Stimulated activated CD4-positive, alpha-beta T cell treated with anti-CD3 and anti-CD28 coated beads, Interleukin-4, amount 100 ng/mL, for 1 hour (primary cell): ENCODE measurements at regions not wholly inside any gene's neighbourhood (a gene's known extent, or its start where the extent isn't known, plus 50 kb on each side); places are given as distances from the start of the nearest gene placed in this dataset.
"Not testable (repeated sequence)": the region's sequence is repeated elsewhere in the genome, so short reads cannot be mapped to it uniquely, and the experiment has no call there.

Experiments used
- DNase-seq: peaks from one replicate; pipeline ENCODE4 v3.0.0-alpha.2; 2020

DNA sequence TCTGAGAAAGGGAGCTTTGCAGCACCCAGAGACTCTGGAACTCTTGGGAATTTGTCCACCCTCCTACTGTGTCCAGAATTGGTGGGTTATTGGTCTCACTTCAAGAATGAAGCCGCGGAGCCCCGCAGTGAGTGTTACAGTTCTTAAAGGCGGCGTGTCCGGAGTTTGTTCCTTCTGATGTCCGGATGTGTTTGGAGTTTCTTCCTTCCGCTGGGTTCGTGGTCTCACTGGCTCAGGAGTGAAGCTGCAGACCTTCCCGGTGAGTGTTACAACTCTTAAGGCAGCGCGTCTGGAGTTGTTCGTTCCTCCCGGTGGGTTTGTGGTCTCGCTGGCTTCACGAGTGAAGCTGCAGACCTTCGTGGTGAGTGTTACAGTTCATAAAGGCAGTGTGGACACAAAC is 824.7 kb downstream of the LRRTM4 start:
- DNase-seq, result not testable (repeated sequence)

GRCh38 chr2:76692908-76693307 is 829.3 kb downstream of the LRRTM4 start:
- DNase-seq, result no peak

GRCh38 chr2:76688732-76689131 is 833.4 kb downstream of the LRRTM4 start:
- DNase-seq, result no peak

DNA sequence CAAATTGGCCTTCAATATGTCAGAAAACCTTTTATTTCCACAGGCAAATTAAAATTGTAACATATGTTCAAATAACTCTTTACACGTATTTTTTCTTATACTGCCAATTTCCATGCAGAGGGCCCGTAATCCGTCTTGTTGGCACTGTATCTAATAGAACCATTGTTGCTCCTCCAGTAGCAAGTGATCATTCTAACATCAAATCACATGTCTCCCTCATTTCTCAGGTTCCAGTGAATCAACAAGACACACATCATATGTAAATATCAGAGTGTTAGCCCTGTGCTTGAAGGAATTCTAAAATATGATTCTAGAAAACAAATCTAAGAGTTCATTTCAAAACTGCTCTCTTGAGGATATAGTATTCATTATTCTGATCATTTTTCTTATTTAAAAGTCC is 834.3 kb downstream of the LRRTM4 start:
- no peak for DNase-seq

- no peak for DNase-seq
Observed at GRCh38 chr2:76684756-76685155, 837.4 kb downstream of the LRRTM4 start.

DNA sequence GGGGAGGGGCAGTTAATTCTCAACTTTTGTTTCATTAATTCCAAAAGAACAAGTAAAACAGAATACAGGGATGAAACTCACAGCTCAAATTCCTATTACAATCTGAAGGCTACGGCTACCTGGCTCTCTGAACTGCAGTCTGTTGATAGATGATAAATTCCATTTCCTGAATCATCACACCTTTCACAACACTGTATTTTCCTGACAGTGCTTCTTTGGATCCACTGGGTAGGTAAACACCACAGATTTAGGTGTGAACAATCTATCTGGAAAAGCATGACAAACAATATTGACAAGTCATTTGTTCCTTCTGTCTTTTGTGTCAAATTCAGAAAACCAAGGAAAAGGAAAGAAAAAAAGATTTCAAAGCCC is 843.2 kb downstream of the LRRTM4 start:
- no peak for DNase-seq

- no peak for DNase-seq
Observed at GRCh38 chr2:76678383-76679024, 843.7 kb downstream of the LRRTM4 start.

GRCh38 chr2:76675212-76675611 is 847.0 kb downstream of the LRRTM4 start:
- no peak for DNase-seq

GRCh38 chr2:76672798-76673197 is 849.4 kb downstream of the LRRTM4 start:
- no peak for DNase-seq

DNA sequence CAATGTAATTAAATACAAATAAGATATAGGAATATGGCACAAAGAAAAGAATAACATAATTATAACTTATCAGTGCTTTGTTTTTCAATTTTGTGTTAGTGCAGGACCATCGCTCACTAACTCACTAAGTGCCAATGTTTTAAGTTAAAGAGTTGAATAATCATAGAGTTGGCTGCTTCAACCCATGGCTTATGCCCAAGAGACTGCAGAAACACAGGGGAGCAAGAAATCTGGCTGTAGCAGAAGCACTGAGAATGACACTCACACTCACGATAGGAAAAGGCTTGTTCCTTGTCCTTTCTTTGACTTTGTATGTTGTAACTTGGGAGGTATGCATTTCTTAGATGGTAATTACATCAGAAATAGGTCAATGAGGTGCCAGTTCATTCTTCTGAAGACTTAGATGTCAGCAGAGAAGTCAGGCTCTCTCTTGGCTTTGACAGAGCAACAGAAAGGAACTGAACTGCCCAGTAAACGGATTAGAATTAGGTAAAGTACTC is 852.2 kb downstream of the LRRTM4 start:
- DNase-seq, result no peak

DNA sequence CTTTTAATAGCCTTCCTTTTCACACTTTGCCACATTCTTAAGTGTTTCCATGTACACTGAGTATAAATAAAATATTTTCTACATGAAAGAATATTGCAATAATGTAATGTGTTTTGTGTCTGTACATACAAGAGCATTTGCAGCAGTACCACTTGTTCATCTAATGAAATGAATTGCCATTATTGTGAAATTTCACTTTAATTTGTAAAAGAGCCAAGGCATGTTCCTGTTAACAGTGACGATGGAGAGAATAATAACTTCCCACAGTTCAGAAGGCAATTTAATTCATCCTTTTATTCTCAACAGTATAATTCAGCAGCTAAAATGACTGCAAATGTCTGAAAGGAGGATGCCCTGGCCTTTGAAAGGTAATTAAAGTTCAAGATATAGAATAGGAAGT is 853.9 kb downstream of the LRRTM4 start:
- no peak for DNase-seq

DNA sequence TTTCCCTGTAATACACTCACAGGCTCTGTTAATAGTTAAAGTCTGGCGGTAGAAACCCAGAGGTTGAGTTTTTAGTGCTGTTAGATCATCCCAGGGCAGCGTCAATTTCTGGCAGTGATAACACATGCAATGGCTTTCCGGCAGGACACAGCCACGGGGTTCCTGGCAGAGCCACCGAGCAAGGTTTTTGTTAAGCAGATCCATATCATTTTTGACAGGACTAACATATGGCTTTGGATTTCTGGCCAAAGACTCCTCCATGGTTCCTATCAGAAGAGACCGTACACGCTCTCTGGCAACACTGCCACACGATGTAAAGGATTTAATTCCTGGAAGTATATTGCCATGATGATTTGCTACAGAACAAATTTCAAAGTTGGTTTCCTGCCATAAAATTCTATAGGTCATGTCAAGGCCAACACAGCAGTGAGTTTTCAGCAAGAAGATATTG is 854.3 kb downstream of the LRRTM4 start:
- DNase-seq, result no peak

GRCh38 chr2:76642129-76642528 is 880.0 kb downstream of the LRRTM4 start:
- no peak for DNase-seq

GRCh38 chr2:76641506-76641905 is 880.7 kb downstream of the LRRTM4 start:
- DNase-seq, result no peak

GRCh38 chr2:76640905-76641304 is 881.3 kb downstream of the LRRTM4 start:
- no peak for DNase-seq

DNA sequence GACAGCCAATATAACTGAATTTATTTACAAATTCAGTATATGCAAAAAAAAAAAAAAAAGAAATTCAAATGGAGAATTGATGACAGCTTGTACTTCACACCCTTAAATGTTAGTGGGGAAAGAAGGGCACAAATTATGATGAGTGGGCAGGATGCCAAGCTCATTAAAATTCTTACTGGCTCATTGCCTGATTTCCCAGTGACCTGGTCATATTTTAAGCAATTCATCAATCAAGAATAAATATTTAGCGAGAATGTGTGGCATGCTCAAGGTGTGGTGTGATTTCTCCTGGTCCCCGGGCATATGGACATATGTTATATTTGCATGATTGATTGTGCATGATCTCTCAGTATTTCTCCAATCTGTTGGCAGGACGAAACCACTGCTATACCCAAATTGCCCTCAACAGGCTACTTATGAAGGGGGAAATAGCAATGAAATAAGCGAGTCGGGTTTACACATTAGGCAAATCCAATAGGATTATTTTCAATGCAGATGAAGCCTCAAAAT is 883.0 kb downstream of the LRRTM4 start:
- no peak for DNase-seq

DNA sequence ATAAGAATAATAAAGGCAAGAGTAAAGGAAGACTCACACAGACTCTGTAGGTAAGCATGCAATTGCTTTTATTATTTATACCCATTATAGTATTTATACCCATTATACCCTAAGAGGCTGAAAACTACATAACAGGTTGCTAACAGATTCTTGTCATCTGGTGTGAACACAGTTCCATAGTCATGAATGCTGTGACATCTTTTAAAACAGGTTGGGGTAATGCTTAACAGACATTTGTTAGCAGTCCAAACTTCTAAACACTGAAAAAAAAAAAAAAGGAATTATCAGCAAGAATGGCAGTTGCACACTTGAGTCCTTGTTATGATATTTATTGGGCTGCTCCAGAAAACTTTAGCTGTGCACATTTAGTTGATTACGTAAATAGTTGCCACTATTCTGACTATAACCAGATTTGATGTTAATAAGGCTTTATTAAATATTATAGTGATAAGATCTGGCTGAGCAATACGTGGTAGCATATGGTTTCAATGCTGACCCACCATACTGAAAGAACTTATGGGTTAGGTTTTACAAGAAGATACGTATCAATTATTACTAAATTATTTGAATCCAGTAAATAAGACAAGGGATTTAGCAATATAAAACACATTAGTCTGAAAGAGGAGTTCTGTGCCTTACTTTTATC is 888.8 kb downstream of the LRRTM4 start:
- no peak for DNase-seq

DNA sequence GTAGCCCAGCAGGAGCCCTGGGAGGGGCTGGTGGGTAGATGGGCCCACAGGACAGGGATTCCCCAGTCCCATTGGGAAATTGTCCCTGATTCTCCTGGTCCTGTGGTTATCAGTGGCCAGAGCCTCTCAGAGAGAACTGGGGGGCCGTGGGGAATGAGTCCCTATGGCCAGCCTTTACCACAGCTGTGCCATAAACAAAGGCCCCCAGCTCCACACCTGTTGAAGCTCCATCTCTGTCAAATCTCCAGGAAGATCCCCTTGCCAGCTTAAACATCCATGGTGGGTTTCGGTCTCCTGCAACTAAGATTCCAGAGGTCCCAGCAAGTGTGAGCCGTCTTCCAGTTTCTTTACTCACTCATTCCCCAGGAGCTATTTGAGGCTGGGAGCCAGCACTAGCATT is 897.1 kb downstream of the LRRTM4 start:
- DNase-seq, result no peak

- DNase-seq, result no peak
Observed at GRCh38 chr2:76613330-76613729, 902.6 kb upstream of the GCFC2 start.

DNA sequence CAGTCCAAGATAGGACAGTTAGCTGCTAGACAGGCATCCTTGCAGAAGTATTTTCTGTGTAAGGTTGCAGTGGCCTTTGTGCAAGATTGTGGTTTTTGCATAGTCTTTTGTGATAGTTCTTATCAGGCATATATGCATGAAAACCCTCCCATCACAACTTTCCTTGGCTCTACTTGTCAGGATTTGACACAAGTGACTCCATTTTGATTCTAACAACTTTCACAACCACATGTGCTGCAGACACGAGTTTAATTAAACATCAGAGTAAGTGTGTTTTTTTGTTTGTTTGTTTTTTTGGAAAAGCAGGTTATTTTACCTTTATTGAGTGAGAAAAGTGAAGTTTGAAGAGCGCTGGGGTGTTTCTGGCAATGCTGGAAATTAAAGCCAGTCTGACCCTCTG is 902.0 kb upstream of the GCFC2 start:
- DNase-seq, result no peak

DNA sequence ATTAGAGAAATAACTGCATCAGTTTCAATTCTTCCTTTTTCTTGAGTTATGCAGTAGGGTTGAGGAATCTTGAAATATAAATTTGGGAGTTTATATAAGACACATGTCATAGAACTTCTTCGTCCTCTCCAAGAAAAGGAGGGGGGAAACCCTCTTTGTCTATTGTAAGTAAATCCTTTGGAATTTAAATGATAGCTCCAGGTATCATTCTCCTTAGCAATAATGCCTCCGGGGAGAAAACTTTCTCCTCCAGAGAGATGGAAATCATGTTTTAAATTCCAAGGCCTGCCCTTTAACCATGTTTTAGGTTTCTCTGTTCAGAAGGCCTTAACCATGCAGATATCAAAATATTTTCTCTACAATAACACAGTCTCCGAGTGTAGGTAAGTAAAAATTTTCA is 899.7 kb upstream of the GCFC2 start:
- no peak for DNase-seq

- DNase-seq, result no peak
Observed at GRCh38 chr2:76599732-76600368, 889.1 kb upstream of the GCFC2 start.

DNA sequence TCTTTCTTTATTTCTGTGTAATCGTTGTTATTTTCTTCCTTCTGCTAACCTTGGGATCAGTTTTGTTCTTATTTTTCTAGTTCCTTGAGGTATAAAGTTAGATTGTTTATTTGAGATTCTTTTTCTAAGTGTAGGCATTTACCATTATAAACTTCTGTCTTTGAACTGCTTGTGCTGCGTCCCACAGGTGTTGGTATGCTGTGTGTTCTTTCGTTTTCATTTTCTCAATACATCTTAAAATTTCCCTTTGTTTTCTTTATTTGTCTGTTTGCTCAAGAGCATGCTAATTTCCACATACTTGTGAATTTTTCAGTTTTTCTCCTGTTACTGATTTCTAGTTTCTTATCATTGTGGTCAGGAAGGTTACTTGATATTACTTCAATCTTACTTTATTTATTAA is 873.8 kb upstream of the GCFC2 start:
- DNase-seq, result no peak

- DNase-seq, result no peak
Observed at GRCh38 chr2:76579911-76580310, 869.2 kb upstream of the GCFC2 start.
